HG02938 (cell line): ENCODE measurements at regions not wholly inside any gene's neighbourhood (a gene's known extent, or its start where the extent isn't known, plus 50 kb on each side); places are given as distances from the start of the nearest gene placed in this dataset.

Source experiments
- ATAC-seq: cut with Tn5 transposase; IDR thresholded peaks from one replicate; pipeline ENCODE4 v1.9.1; 2021; ENCODE audit warnings: mild to moderate bottlenecking, moderate library complexity; ENCODE audit not compliant: unreplicated experiment

- no peak for ATAC-seq
Measured at GRCh38 chr10:90440870-90441269, 417.0 kb downstream of the HTR7 start.

DNA sequence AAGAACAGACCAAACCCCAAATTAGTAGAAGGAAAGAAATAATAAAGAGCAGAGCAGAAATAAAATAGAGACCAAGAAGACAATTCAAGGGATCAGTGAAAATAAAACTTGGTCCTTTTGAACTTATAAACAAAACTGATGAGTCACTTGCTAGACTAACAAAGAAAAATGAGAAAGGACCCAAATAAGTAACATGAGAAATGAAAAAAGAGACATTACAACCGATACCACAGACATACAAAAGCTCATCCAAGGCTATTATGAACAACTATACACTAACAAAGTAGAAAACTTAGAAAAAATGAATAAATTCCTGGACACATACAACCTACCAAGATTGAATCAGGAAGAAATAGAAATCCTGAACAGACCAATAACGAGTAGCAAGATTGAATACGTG, 414.5 kb downstream of the HTR7 start:
- ATAC-seq: no peak

- ATAC-seq: no peak
Measured at GRCh38 chr10:90447831-90448230, 410.0 kb downstream of the HTR7 start.

DNA sequence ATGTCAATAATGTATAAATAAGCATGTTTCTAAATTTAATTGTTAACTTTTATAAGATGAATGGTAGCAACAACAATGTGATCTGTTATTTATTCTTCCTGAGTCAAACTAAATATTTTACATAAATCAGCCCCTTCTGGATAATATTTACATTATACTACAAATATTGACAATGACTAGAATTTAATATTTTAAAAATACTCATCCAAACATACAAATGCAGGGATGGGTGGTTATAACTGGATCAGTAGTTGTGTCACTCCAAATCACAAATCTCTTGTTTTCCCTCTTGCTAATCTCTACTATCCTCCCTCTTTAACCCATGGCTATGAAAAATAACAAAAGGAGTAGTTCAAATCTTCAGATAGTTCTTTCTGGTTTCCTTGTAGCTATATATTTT, 407.0 kb downstream of the HTR7 start:
- no peak for ATAC-seq

DNA sequence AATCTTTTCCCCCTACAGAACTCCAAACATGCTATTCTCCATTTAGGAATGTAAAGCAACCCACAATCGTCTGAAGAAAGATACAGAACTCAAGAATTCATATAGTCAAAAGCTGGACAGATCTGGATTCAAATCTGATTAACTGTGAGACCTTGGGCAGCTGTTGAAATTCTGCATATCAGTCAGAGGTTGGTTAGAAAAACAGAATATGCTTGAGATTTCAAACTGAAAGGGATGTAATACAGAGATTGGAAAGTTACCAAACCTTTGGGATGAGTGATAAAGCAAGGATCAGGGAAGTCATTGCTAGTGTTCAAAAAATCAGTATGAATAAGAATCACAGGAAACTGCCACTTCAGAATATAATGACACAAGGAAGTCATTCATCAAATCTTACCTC, 406.6 kb downstream of the HTR7 start:
- ATAC-seq: no peak

DNA sequence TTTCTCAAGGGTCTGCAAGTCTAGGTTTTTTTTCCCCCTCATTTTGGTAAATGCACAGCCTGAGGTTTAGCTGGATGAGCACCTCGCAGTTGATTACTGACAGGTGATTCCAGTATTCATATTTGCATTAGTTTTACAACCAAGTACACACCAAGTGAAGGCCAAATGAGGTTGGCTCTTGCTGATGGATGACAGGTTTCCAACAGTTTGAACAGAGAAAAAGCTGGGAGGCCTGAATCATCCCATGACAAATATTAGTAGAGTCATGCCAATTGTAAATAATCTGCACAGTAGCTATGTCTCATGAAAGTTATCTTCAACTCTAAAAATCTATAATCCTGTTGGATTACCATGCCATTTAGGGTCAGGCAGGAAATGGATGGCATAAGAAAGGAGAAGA, 399.8 kb downstream of the HTR7 start:
- ATAC-seq: no peak

DNA sequence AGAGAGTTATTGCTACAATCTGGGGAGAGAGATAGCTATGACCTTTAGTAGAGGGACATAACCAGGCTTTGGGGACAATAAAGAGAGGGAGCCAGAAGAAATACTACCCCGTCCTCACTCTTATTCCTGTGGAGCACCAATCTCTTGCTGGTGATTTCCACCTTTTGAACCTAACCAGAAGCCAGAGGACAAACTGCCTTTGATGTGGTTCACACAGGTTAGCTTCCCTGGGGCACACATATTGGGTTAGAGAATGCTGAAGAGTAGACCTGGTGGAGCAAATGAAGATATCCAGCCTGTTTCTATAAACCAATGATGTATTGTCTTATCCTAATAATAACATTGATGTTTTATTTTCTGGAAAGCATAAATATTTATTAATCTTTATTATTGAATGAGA, 399.3 kb downstream of the HTR7 start:
- no peak for ATAC-seq

DNA sequence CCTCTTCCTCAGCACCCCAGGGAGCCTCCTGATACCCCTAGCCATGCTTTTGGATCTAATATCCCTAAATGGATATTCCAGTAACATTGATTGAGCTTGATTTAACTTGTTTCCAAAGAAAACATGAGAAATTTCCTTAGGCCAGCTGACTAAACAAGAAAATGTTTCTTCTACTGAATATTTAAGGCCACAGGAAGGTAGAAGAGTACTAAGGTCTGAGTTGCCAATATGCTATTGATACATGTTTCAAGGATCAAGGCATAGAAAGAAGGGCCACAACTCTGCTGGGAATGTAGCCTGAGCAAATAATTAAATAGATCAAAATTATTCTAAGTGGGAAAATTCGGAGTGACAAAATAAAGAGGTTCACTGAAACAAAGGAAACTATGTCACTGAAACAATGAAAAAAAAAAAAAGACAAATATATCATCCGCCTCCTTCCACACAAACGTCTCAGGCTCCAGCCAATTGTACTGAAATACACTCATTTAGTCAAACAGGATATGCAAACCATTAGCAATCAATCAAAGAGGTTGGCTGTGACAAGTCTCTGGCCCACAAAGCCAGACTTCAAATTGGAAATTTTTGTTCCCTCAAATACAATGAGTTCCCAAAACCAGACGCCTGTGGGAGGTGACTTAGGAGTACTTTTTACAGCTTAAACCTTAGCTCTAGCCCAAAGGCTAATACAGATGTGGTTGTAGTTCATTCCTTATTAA, 396.2 kb downstream of the HTR7 start:
- no peak for ATAC-seq

DNA sequence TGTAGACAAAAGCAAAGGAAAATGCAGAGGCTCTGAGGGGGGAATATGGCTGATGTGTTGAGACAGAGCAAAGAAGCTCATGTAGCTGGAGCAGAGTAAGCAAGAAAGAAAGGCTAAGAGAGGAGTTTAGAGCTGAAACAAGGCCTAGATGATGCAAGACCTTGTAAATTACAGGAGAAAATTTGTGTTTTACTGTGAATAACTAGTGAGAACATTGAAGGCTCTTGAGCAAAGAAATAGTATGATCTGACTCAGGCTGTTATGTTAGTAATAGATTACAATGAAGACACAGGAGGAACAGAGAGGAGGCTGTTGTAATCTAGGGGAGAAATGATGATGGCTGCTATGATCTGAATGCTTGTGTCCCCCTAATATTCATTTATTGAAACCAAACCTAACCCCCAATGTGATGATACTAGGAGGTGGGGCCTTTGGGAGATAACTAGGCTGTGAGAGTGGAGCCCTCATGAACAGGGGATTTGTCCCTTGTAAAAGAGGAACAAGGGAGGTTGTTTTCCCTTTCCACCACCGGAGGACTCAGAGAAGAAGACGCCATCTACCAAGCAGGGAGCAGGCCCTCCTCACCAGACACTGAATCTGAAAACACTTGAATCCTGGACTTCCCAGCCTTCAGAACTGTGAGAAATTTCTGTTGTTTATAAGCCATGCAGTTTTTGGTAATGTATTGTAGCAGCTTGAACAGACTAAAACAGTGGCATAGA, 394.9 kb downstream of the HTR7 start:
- ATAC-seq: no peak

GRCh38 chr10:90464329-90464728, 393.5 kb downstream of the HTR7 start:
- ATAC-seq: no peak

DNA sequence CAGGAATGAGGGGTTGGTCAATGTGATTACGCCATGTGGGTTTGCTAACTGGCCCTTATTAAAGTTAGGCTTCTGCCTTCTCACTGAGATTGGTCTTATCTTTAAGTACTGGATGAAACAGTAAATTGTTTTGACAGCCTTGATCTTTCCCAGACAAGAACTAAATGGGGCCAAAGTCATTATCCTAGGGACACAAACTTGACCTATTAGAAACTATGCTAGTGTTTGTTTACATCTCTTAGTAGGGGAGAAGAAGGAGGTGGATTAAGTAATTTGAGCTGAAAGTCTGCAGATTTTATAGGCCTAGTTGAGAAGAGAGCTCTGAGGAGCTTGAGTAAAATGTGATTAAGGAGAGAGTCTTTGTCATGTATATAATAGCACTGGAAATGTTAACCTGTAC, 386.9 kb downstream of the HTR7 start:
- no peak for ATAC-seq

- ATAC-seq: no peak
Measured at GRCh38 chr10:90480466-90480865, 377.4 kb downstream of the HTR7 start.

DNA sequence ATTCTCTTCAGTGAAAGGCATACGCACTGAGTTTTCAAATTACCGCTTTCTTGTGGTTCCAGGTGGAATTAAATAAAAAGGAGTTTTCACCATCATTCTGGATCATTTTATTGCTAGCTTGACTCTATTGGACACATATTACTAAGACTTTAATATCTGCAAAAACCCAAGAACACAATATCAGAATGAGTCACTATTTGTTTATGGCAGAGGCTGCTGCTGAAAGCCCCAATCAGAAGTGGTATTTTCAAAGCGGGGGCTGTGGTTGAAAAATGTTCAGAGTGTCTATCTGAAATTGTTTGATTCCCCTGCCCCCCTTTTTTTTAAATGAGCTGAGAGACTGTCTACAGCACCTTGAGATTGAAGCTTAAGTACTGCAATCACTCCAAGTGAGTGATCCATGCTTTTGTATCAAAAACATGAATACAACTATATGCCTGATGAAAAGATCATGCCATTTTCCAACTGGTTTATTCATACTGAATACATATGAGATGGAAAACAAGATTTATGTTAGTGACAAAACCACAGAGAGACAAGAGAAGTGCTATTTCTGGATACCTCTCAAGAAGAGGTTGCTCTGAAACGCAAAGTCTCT, 376.4 kb downstream of the HTR7 start:
- ATAC-seq: no peak

DNA sequence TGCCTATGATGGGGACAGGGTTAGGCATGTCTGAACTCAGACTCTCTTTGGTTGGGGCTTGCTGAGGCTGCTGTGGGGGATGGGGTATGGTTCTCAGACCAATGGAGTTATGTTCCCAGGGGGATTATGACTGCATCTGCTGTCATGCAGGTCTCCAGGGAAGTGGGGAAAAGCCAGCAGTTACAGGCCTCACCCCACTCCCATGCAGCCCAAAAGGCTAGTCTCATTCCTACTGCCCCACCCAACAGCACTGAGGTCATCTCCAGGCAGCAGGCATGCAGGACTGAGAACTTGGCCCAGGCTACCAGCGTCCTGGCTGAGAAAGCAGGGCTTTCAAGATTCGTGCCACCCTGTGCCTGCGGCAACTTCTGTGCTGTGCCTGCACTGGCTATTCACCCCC, 373.3 kb downstream of the HTR7 start:
- no peak for ATAC-seq

DNA sequence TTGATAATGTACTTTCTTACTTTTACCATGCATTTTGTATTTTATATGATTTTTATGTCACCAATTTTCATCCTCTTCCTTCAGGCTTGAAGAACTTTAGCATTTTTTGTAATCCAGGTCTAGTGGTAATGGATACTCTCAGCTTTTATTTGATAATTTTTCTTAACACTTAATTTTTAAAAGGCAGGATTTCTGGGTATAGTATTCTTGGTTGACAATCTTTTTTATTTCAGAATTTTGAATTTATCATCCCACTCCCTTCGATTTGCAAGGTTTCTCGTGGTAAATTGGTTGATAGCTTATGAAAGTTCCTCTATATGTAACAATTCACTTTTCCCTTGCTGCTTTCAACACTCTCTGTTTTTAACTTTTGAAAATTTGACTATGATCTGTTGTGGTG, 363.7 kb downstream of the HTR7 start:
- no peak for ATAC-seq

DNA sequence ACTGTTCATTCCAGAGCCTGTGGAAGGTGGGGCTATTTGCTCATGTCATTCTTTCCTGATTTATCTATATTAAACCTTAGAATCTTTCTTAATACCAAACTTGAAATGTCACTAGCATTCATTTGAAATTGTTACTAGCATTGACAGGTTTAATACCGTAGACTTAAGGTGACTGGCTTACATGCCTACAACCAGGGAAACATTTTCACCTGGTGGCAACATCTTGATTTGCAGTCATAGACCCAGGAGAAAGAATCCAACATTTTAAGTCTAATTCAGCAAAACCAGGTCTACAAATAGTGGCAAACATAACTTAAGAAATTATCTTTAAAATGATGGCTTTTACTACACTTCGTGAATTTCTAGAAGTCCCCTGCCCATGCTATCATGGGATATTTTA, 353.7 kb downstream of the HTR7 start:
- no peak for ATAC-seq

DNA sequence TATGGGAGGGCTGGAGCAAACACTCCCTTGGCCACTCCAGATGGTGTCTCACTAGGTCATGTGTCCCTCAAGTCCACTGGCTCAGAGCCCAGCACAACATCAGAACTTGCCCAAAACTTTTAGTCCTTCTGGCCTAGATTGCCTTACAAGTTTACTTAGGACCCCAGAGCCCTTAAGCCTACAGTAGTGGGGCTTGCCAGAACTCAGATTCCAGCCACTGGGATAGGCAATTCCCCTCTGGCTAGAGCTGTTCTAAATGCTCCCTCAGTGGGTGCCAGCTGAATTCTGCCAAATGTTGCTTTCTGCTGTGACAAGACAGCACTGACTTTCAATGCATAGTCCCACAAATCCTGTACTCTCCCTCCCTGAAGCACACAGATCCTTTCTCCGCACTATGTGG, 331.1 kb downstream of the HTR7 start:
- ATAC-seq: no peak

DNA sequence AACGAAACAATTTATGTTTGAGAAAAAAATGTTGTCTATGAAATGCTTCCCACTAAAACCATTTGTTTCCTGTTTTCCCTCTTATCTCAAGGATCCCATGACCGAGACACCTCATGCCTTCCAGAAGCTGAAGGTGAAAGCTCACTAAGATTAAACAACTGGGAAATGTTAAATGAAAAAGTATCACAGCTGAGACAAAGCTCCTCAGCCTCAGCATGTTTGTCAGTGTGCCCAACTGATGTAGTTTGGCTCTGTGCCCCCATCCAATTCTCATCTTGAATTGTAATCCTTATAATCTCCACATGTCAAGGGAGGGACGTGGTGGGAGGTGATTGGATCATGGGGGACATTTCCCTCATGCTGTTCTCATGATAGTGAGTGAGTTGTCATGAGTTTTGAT, 327.3 kb downstream of the HTR7 start:
- ATAC-seq: no peak

DNA sequence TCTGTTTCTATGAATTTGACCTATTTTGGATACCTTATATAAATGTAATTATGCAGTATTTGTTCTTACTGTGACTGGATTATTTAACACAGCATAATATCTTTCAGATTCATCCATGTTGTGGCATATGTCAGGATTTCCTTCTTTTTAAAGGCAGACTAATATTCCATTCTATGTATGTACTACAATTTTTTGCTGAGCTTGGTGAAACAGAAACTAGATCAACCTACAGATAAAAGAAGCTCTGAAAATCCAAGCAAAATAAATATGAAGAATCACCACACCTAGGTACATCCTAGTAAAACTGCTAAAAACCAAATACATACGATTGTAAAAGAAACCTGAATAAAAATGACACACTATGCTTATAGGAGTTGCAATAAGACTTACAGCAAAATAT, 300.5 kb downstream of the HTR7 start:
- ATAC-seq: no peak

DNA sequence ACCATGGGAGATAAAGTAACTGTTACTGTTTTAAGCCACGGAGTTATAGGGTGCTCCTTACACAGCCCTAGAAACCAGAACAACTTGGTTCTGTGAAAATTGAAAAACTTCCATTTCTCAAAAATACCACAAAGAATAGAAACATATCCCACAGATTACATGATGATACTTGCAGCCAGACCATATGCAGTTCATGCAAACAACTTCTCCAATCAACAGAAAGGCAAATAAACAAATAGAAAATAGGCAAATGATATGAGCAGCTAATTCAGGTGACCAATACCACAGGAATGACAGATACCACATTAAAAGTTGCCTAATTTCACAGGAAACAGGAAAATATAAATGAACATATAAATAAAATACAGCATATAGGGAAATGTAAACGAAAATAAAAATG, 297.5 kb downstream of the HTR7 start:
- no peak for ATAC-seq

- no peak for ATAC-seq
Measured at GRCh38 chr10:90561666-90562065, 296.2 kb downstream of the HTR7 start.

DNA sequence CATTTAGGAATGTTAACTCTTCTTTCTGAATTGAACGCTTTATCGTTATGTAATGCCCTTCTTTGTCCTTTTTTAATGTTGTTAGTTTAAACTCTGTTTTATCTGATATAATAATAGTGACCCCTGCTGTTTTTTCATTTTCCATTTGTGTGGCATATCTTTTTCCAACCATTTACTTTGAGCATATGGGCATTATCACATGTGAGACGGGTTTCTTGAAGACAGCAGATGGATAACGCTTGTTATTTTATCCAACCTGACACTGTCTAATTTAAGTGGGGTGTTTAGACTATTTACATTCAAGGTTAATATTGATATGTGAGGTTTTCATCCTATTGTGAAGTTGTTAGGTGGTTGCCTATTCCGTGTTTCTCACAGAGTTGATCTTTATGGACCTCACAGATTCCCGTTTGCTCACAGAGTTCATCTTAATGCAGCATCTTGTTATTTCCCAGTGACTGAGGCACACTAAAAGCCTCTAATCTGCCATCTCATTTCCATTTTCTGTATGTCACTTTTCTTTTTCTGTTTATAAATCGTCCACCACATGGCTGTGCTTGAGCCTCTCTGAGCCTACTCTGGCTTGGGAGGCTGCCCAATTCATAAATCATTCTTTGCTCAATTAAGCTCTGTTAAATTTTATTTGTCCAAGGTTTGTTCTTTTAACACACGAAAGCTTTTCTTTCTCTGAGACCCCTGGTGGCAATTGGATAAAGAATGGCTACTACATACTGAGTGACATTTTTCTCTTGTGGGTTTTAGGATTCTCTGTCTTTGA, 286.2 kb downstream of the HTR7 start:
- ATAC-seq: no peak
